H9 (cell line): ENCODE measurements at regions not wholly inside any gene's neighbourhood (a gene's known extent, or its start where the extent isn't known, plus 50 kb on each side); places are given as distances from the start of the nearest gene placed in this dataset.

ENCODE experiments used
- DNase-seq: peaks from one replicate; pipeline ENCODE4 v3.0.0-alpha.2; 2017
- H2AFZ ChIP-seq: one replicate; pipeline ENCODE4 v1.6.1; 2013; ENCODE audit warnings: mild to moderate bottlenecking, low read length, control low read depth, moderate library complexity
- H2AK5ac ChIP-seq: 2 replicates; pipeline ENCODE4 v1.6.1; 2013; ENCODE audit warnings: low read length, control low read depth, mixed read lengths; ENCODE audit not compliant: insufficient read length
- H2BK120ac ChIP-seq: one replicate; pipeline ENCODE4 v1.6.1; 2013; ENCODE audit warnings: low read depth, mild to moderate bottlenecking, low read length, control low read depth, inconsistent platforms; ENCODE audit not compliant: poor library complexity, severe bottlenecking
- H2BK12ac ChIP-seq: 2 replicates; pipeline ENCODE4 v1.6.1; 2013; ENCODE audit warnings: low read length, control low read depth, mixed read lengths, low read depth; ENCODE audit not compliant: insufficient read length
- H2BK15ac ChIP-seq: 2 replicates; pipeline ENCODE4 v1.6.1; 2013; ENCODE audit warnings: low read depth, low read length, control low read depth
- H2BK20ac ChIP-seq: one replicate; pipeline ENCODE4 v1.6.1; 2013; ENCODE audit warnings: low read depth, mild to moderate bottlenecking, low read length, control low read depth, inconsistent platforms; ENCODE audit not compliant: poor library complexity, severe bottlenecking
- H2BK5ac ChIP-seq: 2 replicates; pipeline ENCODE4 v1.6.1; 2013; ENCODE audit warnings: low read length, control low read depth, mixed read lengths; ENCODE audit not compliant: insufficient read length
- H3K14ac ChIP-seq: 2 replicates; pipeline ENCODE4 v1.6.1; 2013; ENCODE audit warnings: low read length, control low read depth; ENCODE audit not compliant: insufficient read depth
- H3K18ac ChIP-seq: 2 replicates; pipeline ENCODE4 v1.6.1; 2013; ENCODE audit warnings: low read depth, mild to moderate bottlenecking, mixed read lengths, low read length, control low read depth; ENCODE audit not compliant: insufficient read length
- H3K23ac ChIP-seq: 2 replicates; pipeline ENCODE4 v1.6.1; 2013; ENCODE audit warnings: low read length, control low read depth, mixed read lengths, low read depth; ENCODE audit not compliant: insufficient read length
- H3K23me2 ChIP-seq: 2 replicates; pipeline ENCODE4 v1.6.1; 2013; ENCODE audit warnings: low read depth, mild to moderate bottlenecking, mixed read lengths, low read length, control low read depth; ENCODE audit not compliant: insufficient read length, poor library complexity, severe bottlenecking
- H3K27ac ChIP-seq: 2 replicates; pipeline ENCODE4 v1.5.1; 2013; ENCODE audit warnings: low read length, control low read depth, mixed read lengths, low read depth; ENCODE audit not compliant: insufficient read length
- H3K27me3 ChIP-seq: 2 replicates; pipeline ENCODE4 v1.6.1; 2013; ENCODE audit warnings: low read length, control low read depth, inconsistent platforms; ENCODE audit not compliant: insufficient read depth
- H3K4ac ChIP-seq: 2 replicates; pipeline ENCODE4 v1.6.1; 2013; ENCODE audit warnings: low read depth, mild to moderate bottlenecking, control low read depth, inconsistent platforms, low read length, moderate library complexity
- H3K4me1 ChIP-seq: 2 replicates; pipeline ENCODE4 v1.6.1; 2013; ENCODE audit warnings: low read length, control low read depth, inconsistent platforms; ENCODE audit not compliant: insufficient read depth
- H3K4me2 ChIP-seq: 2 replicates; pipeline ENCODE4 v1.6.1; 2013; ENCODE audit warnings: low read length, control low read depth, mixed read lengths; ENCODE audit not compliant: insufficient read length, insufficient read depth
- H3K56ac ChIP-seq: 2 replicates; pipeline ENCODE4 v1.6.1; 2013; ENCODE audit warnings: low read depth, mild to moderate bottlenecking, mixed read lengths, low read length, control low read depth; ENCODE audit not compliant: insufficient read length
- H3K79me1 ChIP-seq: 2 replicates; pipeline ENCODE4 v1.6.1; 2013; ENCODE audit warnings: low read depth, mild to moderate bottlenecking, moderate library complexity, low read length, control low read depth, inconsistent platforms; ENCODE audit not compliant: insufficient read depth, poor library complexity, severe bottlenecking
- H3K79me2 ChIP-seq: 2 replicates; pipeline ENCODE4 v1.6.1; 2013; ENCODE audit warnings: low read length, control low read depth, inconsistent platforms; ENCODE audit not compliant: insufficient read depth
- H3K9ac ChIP-seq: 2 replicates; pipeline ENCODE4 v1.6.1; 2013; ENCODE audit warnings: low read length, control low read depth, mixed read lengths; ENCODE audit not compliant: insufficient read length; ENCODE audit errors: extremely low read depth
- H3K9me3 ChIP-seq: one replicate; pipeline ENCODE4 v1.6.1; 2013; ENCODE audit warnings: low read depth, low read length, inconsistent platforms; ENCODE audit not compliant: control insufficient read depth
- H3T11ph ChIP-seq: one replicate; pipeline ENCODE4 v1.6.1; 2013; ENCODE audit warnings: mild to moderate bottlenecking, low read length, control low read depth, inconsistent platforms
- H4K20me1 ChIP-seq: one replicate; pipeline ENCODE4 v1.6.1; 2013; ENCODE audit not compliant: control insufficient read depth, insufficient read length, insufficient read depth
- H4K5ac ChIP-seq: 2 replicates; pipeline ENCODE4 v1.6.1; 2013; ENCODE audit warnings: low read depth, mild to moderate bottlenecking, mixed read lengths, low read length, control low read depth; ENCODE audit not compliant: insufficient read length
- H4K8ac ChIP-seq: replicated peaks from 2 replicates; pipeline ENCODE4 v1.6.1; 2013; ENCODE audit warnings: low read length, control low read depth, mixed read lengths, low read depth; ENCODE audit not compliant: insufficient read length
- H4K91ac ChIP-seq: 2 replicates; pipeline ENCODE4 v1.6.1; 2013; ENCODE audit warnings: low read depth, mild to moderate bottlenecking, moderate library complexity, mixed read lengths, low read length, control low read depth; ENCODE audit not compliant: insufficient read length
- H3K27ac Mint-ChIP-seq, 3 experiments: 2 replicates in 2 of 3; 3 replicates in 1 of 3; pipeline ENCODE4 v1.8.0; 2020 to 2021; ENCODE audit warnings: mixed read lengths in 3 of 3, mild to moderate bottlenecking in 1 of 3, moderate library complexity in 1 of 3
- H3K27me3 Mint-ChIP-seq: 2 replicates; pipeline ENCODE4 v1.8.0; 2021; ENCODE audit warnings: low read depth, mild to moderate bottlenecking, moderate library complexity, mixed read lengths
- H3K36me3 Mint-ChIP-seq, 3 experiments: 2 replicates in 2 of 3; 3 replicates in 1 of 3; pipeline ENCODE4 v1.8.0; 2020 to 2021; ENCODE audit warnings: low read depth in 3 of 3, mixed read lengths in 3 of 3; ENCODE audit not compliant: insufficient read depth in 1 of 3
- H3K4me1 Mint-ChIP-seq, 2 experiments: 2 replicates each; pipeline ENCODE4 v1.8.0; 2020; ENCODE audit warnings: mixed read lengths in 2 of 2
- H3K4me3 Mint-ChIP-seq, 2 experiments: 2 replicates in 1 of 2; 3 replicates in 1 of 2; pipeline ENCODE4 v1.8.0; 2020 to 2021; ENCODE audit warnings: mild to moderate bottlenecking in 2 of 2, mixed read lengths in 2 of 2, moderate library complexity in 1 of 2
- H3K9me3 Mint-ChIP-seq, 2 experiments: 2 replicates in 1 of 2; 3 replicates in 1 of 2; pipeline ENCODE4 v1.8.0; 2020; ENCODE audit warnings: mild to moderate bottlenecking in 2 of 2, mixed read lengths in 2 of 2, moderate library complexity in 1 of 2
- WGBS: extraction: QIAGEN DNeasy Blood & Tissue Kit; methylation state at CpG from one replicate; pipeline ENCODE4 v1.1.7; 2013; ENCODE audit warnings: missing lambda C conversion rate, low lambda C conversion rate, mixed read lengths; ENCODE audit not compliant: insufficient read length; ENCODE audit errors: extremely low coverage; 5-methylcytosine and 5-hydroxymethylcytosine counted together
- TF ChIP-seq, protein P1 (sequence below): fragments of 200-600 bp; sonication (generic); conservative IDR thresholded peaks from 3 replicates; pipeline ENCODE4 v1.8.0; 2021; ENCODE audit warnings: antibody characterized with exemption, mild to moderate bottlenecking

DNA sequence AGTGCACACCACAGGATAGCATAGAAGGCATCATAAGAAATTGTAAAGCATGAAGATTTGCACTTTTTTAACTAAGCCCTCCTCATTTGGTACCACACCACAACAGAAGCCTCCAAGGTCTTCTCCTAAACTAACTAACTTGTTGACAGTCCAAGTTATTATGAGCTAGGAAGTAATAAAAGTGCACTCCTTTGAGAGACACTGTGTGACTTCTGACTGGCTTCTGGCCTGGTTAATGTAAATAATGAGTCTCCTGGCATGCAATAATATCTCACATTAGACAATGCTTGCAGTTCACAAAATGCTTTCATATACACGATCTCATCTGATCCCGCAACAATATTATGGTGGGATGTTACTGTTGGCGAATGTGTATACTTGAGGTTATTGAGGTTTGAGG is 103.9 kb upstream of the SLC24A5 start:
- no CpG with 5 or more reads among the region's 3 CpGs for WGBS

More for the DNA sequence above, 103.9 kb upstream of the SLC24A5 start:
- Mint-ChIP-seq H3K36me3 (no peaks in the 10 kb centered on the region; a peak in 1 of 7 replicates), H3K27me3 (no peaks in the 10 kb centered on the region), H3K4me3 (no peak overlapping the region), H3K27ac (no peak overlapping the region), H3K9me3 (no peaks in the 10 kb centered on the region), H3K4me1 (peaks cover 3 to 7% of the 10 kb centered on the region in 2 experiments; a peak in 2 of 4 replicates)
- Histone ChIP-seq H4K8ac (no peak overlapping the region), H3K23me2 (no peaks in the 10 kb centered on the region), H4K91ac (no peak overlapping the region), H2BK120ac (no peak overlapping the region), H3K9me3 (no peaks in the 10 kb centered on the region), H3K4me2 (no peak overlapping the region), H4K20me1 (no peaks in the 10 kb centered on the region), H3K23ac (no peak overlapping the region), H3K79me1 (no peaks in the 10 kb centered on the region), H3K79me2 (no peaks in the 10 kb centered on the region), H3T11ph (no peak overlapping the region), H3K4ac (no peak overlapping the region), H3K18ac (no peak overlapping the region), H3K56ac (no peak overlapping the region), H3K14ac (no peak overlapping the region), H2BK5ac (no peak overlapping the region), H3K9ac (no peak overlapping the region), H4K5ac (no peak overlapping the region), H3K27ac (no peak overlapping the region), H2BK15ac (no peak overlapping the region), H2BK12ac (no peak overlapping the region), H3K27me3 (no peaks in the 10 kb centered on the region), H2AFZ (no peak overlapping the region), H2BK20ac (no peak overlapping the region), H3K4me1 (no peaks in the 10 kb centered on the region), H2AK5ac (no peak overlapping the region)
- no peak for DNase-seq
- TF ChIP-seq, protein P1, sequence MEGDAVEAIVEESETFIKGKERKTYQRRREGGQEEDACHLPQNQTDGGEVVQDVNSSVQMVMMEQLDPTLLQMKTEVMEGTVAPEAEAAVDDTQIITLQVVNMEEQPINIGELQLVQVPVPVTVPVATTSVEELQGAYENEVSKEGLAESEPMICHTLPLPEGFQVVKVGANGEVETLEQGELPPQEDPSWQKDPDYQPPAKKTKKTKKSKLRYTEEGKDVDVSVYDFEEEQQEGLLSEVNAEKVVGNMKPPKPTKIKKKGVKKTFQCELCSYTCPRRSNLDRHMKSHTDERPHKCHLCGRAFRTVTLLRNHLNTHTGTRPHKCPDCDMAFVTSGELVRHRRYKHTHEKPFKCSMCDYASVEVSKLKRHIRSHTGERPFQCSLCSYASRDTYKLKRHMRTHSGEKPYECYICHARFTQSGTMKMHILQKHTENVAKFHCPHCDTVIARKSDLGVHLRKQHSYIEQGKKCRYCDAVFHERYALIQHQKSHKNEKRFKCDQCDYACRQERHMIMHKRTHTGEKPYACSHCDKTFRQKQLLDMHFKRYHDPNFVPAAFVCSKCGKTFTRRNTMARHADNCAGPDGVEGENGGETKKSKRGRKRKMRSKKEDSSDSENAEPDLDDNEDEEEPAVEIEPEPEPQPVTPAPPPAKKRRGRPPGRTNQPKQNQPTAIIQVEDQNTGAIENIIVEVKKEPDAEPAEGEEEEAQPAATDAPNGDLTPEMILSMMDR, result no peak
